DMS 273 (cell line): ENCODE measurements at regions not wholly inside any gene's neighbourhood (a gene's known extent, or its start where the extent isn't known, plus 50 kb on each side); places are given as distances from the start of the nearest gene placed in this dataset.
"Not testable (repeated sequence)": the region's sequence is repeated elsewhere in the genome, so short reads cannot be mapped to it uniquely, and the experiment has no call there.

Experiments
- DNase-seq: peaks from one replicate; lab custom pipeline; 2025; ENCODE audit not compliant: unreplicated experiment; lab: John Stamatoyannopoulos, UW

- no peak for DNase-seq
Observed at GRCh38 chr4:132085105-132085504, 1064.0 kb upstream of the PCDH10 start.

- no peak for DNase-seq
Observed at GRCh38 chr4:132094017-132094416, 1055.1 kb upstream of the PCDH10 start.

GRCh38 chr4:132097041-132097440, 1052.1 kb upstream of the PCDH10 start:
- DNase-seq: no peak

- DNase-seq: no peak
Observed at GRCh38 chr4:132101526-132101925, 1047.6 kb upstream of the PCDH10 start.

- no peak for DNase-seq
Observed at GRCh38 chr4:132108784-132109183, 1040.3 kb upstream of the PCDH10 start.

- DNase-seq: no peak
Observed at GRCh38 chr4:132114885-132115284, 1034.2 kb upstream of the PCDH10 start.

GRCh38 chr4:132122741-132123140, 1026.4 kb upstream of the PCDH10 start:
- DNase-seq: not testable (repeated sequence)

GRCh38 chr4:132123870-132124623, 1025.0 kb upstream of the PCDH10 start:
- DNase-seq: no peak

- no peak for DNase-seq
Observed at GRCh38 chr4:132124624-132124974, 1024.5 kb upstream of the PCDH10 start.

GRCh38 chr4:132125131-132125530, 1024.0 kb upstream of the PCDH10 start:
- no peak for DNase-seq

GRCh38 chr4:132132433-132132832, 1016.7 kb upstream of the PCDH10 start:
- no peak for DNase-seq

- DNase-seq: no peak
Observed at GRCh38 chr4:132169660-132170059, 979.4 kb upstream of the PCDH10 start.

- DNase-seq: no peak
Observed at GRCh38 chr4:132180020-132180427, 969.1 kb upstream of the PCDH10 start.

GRCh38 chr4:132195176-132195575, 953.9 kb upstream of the PCDH10 start:
- DNase-seq: no peak

- no peak for DNase-seq
Observed at GRCh38 chr4:132203618-132204017, 945.5 kb upstream of the PCDH10 start.

- no peak for DNase-seq
Observed at GRCh38 chr4:132214519-132214918, 934.6 kb upstream of the PCDH10 start.

GRCh38 chr4:132218406-132218805, 930.7 kb upstream of the PCDH10 start:
- no peak for DNase-seq

GRCh38 chr4:132227151-132227856, 921.8 kb upstream of the PCDH10 start:
- DNase-seq: no peak

GRCh38 chr4:132227857-132228165, 921.3 kb upstream of the PCDH10 start:
- peak; percentile 9 for DNase-seq

GRCh38 chr4:132228676-132229075, 920.4 kb upstream of the PCDH10 start:
- no peak for DNase-seq

- no peak for DNase-seq
Observed at GRCh38 chr4:132230025-132230424, 919.1 kb upstream of the PCDH10 start.

- no peak for DNase-seq
Observed at GRCh38 chr4:132238697-132239096, 910.4 kb upstream of the PCDH10 start.

GRCh38 chr4:132240081-132240480, 909.0 kb upstream of the PCDH10 start:
- no peak for DNase-seq
